GM19455 (cell line): ENCODE measurements at regions not wholly inside any gene's neighbourhood (a gene's known extent, or its start where the extent isn't known, plus 50 kb on each side); places are given as distances from the start of the nearest gene placed in this dataset.

ENCODE experiments used
- ATAC-seq: cut with Tn5 transposase; IDR thresholded peaks from one replicate; pipeline ENCODE4 v1.9.1; 2021; ENCODE audit not compliant: unreplicated experiment

GRCh38 chr4:11271263-11271662, 157.4 kb downstream of the HS3ST1 start:
- no peak for ATAC-seq

GRCh38 chr4:11268149-11268548, 160.5 kb downstream of the HS3ST1 start:
- ATAC-seq, result no peak

GRCh38 chr4:11264841-11265240, 163.9 kb downstream of the HS3ST1 start:
- ATAC-seq, result no peak

- ATAC-seq, result no peak
These were observed 164.3 kb downstream of the HS3ST1 start for GRCh38 chr4:11264346-11264745.

GRCh38 chr4:11263208-11263607, 165.5 kb downstream of the HS3ST1 start:
- no peak for ATAC-seq

- no peak for ATAC-seq
These were observed 167.4 kb downstream of the HS3ST1 start for GRCh38 chr4:11261066-11261850.

GRCh38 chr4:11259837-11260236, 168.9 kb downstream of the HS3ST1 start:
- no peak for ATAC-seq

- no peak for ATAC-seq
These were observed 176.5 kb downstream of the HS3ST1 start for GRCh38 chr4:11252149-11252548.

GRCh38 chr4:11250510-11250909, 178.2 kb downstream of the HS3ST1 start:
- no peak for ATAC-seq

- no peak for ATAC-seq
These were observed 196.7 kb downstream of the HS3ST1 start for GRCh38 chr4:11232015-11232414.

GRCh38 chr4:11230866-11231265, 197.8 kb downstream of the HS3ST1 start:
- ATAC-seq, result no peak

GRCh38 chr4:11228530-11228929, 200.2 kb downstream of the HS3ST1 start:
- ATAC-seq, result no peak

- ATAC-seq, result no peak
These were observed 205.4 kb downstream of the HS3ST1 start for GRCh38 chr4:11223311-11223710.

- ATAC-seq, result no peak
These were observed 210.0 kb downstream of the HS3ST1 start for GRCh38 chr4:11218692-11219091.

- no peak for ATAC-seq
These were observed 212.2 kb downstream of the HS3ST1 start for GRCh38 chr4:11216520-11216919.

GRCh38 chr4:11214281-11214680, 214.4 kb downstream of the HS3ST1 start:
- no peak for ATAC-seq

- no peak for ATAC-seq
These were observed 218.9 kb downstream of the HS3ST1 start for GRCh38 chr4:11209826-11210225.

- ATAC-seq, result no peak
These were observed 227.4 kb downstream of the HS3ST1 start for GRCh38 chr4:11201256-11201655.

GRCh38 chr4:11198516-11199305, 230.0 kb downstream of the HS3ST1 start:
- no peak for ATAC-seq

GRCh38 chr4:11197631-11198341, 230.9 kb downstream of the HS3ST1 start:
- no peak for ATAC-seq

GRCh38 chr4:11196927-11197522, 231.7 kb downstream of the HS3ST1 start:
- no peak for ATAC-seq
